ENCODE measurements at regions not wholly inside any gene's neighbourhood (a gene's known extent, or its start where the extent isn't known, plus 50 kb on each side); places are given as distances from the start of the nearest gene placed in this dataset.

GRCh38 chr6:8343600-8343999 lies 91.7 kb downstream of the SLC35B3 start:
- H3F3A ChIP-seq (ENCODE audit: control insufficient read depth, insufficient read depth) = no peaks in the 10 kb centered on the region
- no peaks in the 10 kb centered on the region for H3K27me3 ChIP-seq (ENCODE audit: control insufficient read depth, low read length)
- no peak overlapping the region for H3K4me3 ChIP-seq (ENCODE audit: low read length)
- TF ChIP-seq EZH2phosphoT487 (IDR thresholded peaks at IDR 0.05; ENCODE audit: borderline replicate concordance, low read length) = no peak
- TF ChIP-seq CTCF (IDR thresholded peaks at IDR 0.05; ENCODE audit: low read depth, low read length, poor library complexity, severe bottlenecking) = no peak
- H4K20me1 ChIP-seq (ENCODE audit: control insufficient read depth, insufficient read depth, low read depth, low read length) = no peaks in the 10 kb centered on the region
- no peak overlapping the region for H3K4me2 ChIP-seq (ENCODE audit: low read length)
- H3K9me3 ChIP-seq (ENCODE audit: control insufficient read depth, insufficient read depth, low read length) = no peaks in the 10 kb centered on the region
- H3K4me1 ChIP-seq (ENCODE audit: control insufficient read depth, low read length) = no peaks in the 10 kb centered on the region
- H3K27ac ChIP-seq (ENCODE audit: low read depth, low read length) = no peak overlapping the region
- H3K9me2 ChIP-seq (replicated peaks; ENCODE audit: control insufficient read depth, low read length) = no peaks in the 10 kb centered on the region
- no peaks in the 10 kb centered on the region for H3K79me2 ChIP-seq (ENCODE audit: control insufficient read depth, low read length)
- no peaks in the 10 kb centered on the region for H3K36me3 ChIP-seq (ENCODE audit: control insufficient read depth, low read length)

GRCh38 chr6:8342241-8342819 lies 93.0 kb downstream of the SLC35B3 start:
- Histone ChIP-seq H3K9me3 (ENCODE audit: control insufficient read depth, insufficient read depth, low read length) (no peaks in the 10 kb centered on the region), H3K4me1 (ENCODE audit: control insufficient read depth, low read length) (no peaks in the 10 kb centered on the region), H3K79me2 (ENCODE audit: control insufficient read depth, low read length) (no peaks in the 10 kb centered on the region), H3F3A (ENCODE audit: control insufficient read depth, insufficient read depth) (no peaks in the 10 kb centered on the region), H3K27ac (ENCODE audit: low read depth, low read length) (no peak overlapping the region), H4K20me1 (ENCODE audit: control insufficient read depth, insufficient read depth, low read depth, low read length) (no peaks in the 10 kb centered on the region), H3K9me2 (replicated peaks; ENCODE audit: control insufficient read depth, low read length) (no peaks in the 10 kb centered on the region), H3K4me3 (ENCODE audit: low read length) (no peak overlapping the region), H3K4me2 (ENCODE audit: low read length) (no peak overlapping the region), H3K36me3 (ENCODE audit: control insufficient read depth, low read length) (no peaks in the 10 kb centered on the region), H3K27me3 (ENCODE audit: control insufficient read depth, low read length) (no peaks in the 10 kb centered on the region)
- TF ChIP-seq CTCF (IDR thresholded peaks at IDR 0.05; ENCODE audit: low read depth, low read length, poor library complexity, severe bottlenecking) = no peak
- TF ChIP-seq EZH2phosphoT487 (IDR thresholded peaks at IDR 0.05; ENCODE audit: borderline replicate concordance, low read length) = no peak

- Histone ChIP-seq H3K4me3 (ENCODE audit: low read length) (no peak overlapping the region), H3K9me2 (replicated peaks; ENCODE audit: control insufficient read depth, low read length) (no peaks in the 10 kb centered on the region), H4K20me1 (ENCODE audit: control insufficient read depth, insufficient read depth, low read depth, low read length) (no peaks in the 10 kb centered on the region), H3K9me3 (ENCODE audit: control insufficient read depth, insufficient read depth, low read length) (no peaks in the 10 kb centered on the region), H3K36me3 (ENCODE audit: control insufficient read depth, low read length) (no peaks in the 10 kb centered on the region), H3K4me2 (ENCODE audit: low read length) (no peak overlapping the region), H3F3A (ENCODE audit: control insufficient read depth, insufficient read depth) (no peaks in the 10 kb centered on the region), H3K4me1 (ENCODE audit: control insufficient read depth, low read length) (no peaks in the 10 kb centered on the region), H3K27ac (ENCODE audit: low read depth, low read length) (no peak overlapping the region), H3K79me2 (ENCODE audit: control insufficient read depth, low read length) (no peaks in the 10 kb centered on the region), H3K27me3 (ENCODE audit: control insufficient read depth, low read length) (no peaks in the 10 kb centered on the region)
- TF ChIP-seq EZH2phosphoT487 (IDR thresholded peaks at IDR 0.05; ENCODE audit: borderline replicate concordance, low read length) = no peak
These were observed 98.2 kb downstream of the SLC35B3 start for GRCh38 chr6:8337147-8337546.

- Histone ChIP-seq H3K36me3 (ENCODE audit: control insufficient read depth, low read length) (no peaks in the 10 kb centered on the region), H3K9me2 (replicated peaks; ENCODE audit: control insufficient read depth, low read length) (no peaks in the 10 kb centered on the region), H3K27me3 (ENCODE audit: control insufficient read depth, low read length) (no peaks in the 10 kb centered on the region), H3K27ac (ENCODE audit: low read depth, low read length) (no peak overlapping the region), H4K20me1 (ENCODE audit: control insufficient read depth, insufficient read depth, low read depth, low read length) (no peaks in the 10 kb centered on the region), H3K4me2 (ENCODE audit: low read length) (no peak overlapping the region), H3K4me3 (ENCODE audit: low read length) (no peak overlapping the region), H3K79me2 (ENCODE audit: control insufficient read depth, low read length) (no peaks in the 10 kb centered on the region), H3F3A (ENCODE audit: control insufficient read depth, insufficient read depth) (no peaks in the 10 kb centered on the region), H3K4me1 (ENCODE audit: control insufficient read depth, low read length) (no peaks in the 10 kb centered on the region), H3K9me3 (ENCODE audit: control insufficient read depth, insufficient read depth, low read length) (no peaks in the 10 kb centered on the region)
- TF ChIP-seq EZH2phosphoT487 (IDR thresholded peaks at IDR 0.05; ENCODE audit: borderline replicate concordance, low read length) = no peak
- no peak for TF ChIP-seq CTCF (IDR thresholded peaks at IDR 0.05; ENCODE audit: low read depth, low read length, poor library complexity, severe bottlenecking)
These were observed 98.8 kb downstream of the SLC35B3 start for GRCh38 chr6:8336406-8337057.

Data from DOHH2 (cell line).